Neural progenitor cell (in vitro differentiated cells): ENCODE measurements at regions not wholly inside any gene's neighbourhood (a gene's known extent, or its start where the extent isn't known, plus 50 kb on each side); places are given as distances from the start of the nearest gene placed in this dataset.
"Not testable (repeated sequence)": the region's sequence is repeated elsewhere in the genome, so short reads cannot be mapped to it uniquely, and the experiment has no call there.

Experiments
- DNase-seq: peaks from one replicate; pipeline ENCODE4 v3.0.0-alpha.2; 2016; ENCODE audit warnings: low spot score
- H2AFZ ChIP-seq: fragments of 200-600 bp; sonication (generic); replicated peaks from 2 replicates; pipeline ENCODE4 v1.6.1; 2016; ENCODE audit warnings: antibody characterized with exemption
- H3F3A ChIP-seq: fragments of 200-600 bp; sonication (generic); 2 replicates; pipeline ENCODE4 v1.6.1; 2016; ENCODE audit warnings: antibody characterized with exemption, low read depth
- H3K27ac ChIP-seq: fragments of 200-600 bp; sonication (generic); 2 replicates; pipeline ENCODE4 v1.5.1; 2016; ENCODE audit warnings: mild to moderate bottlenecking
- H3K27me3 ChIP-seq: fragments of 200-600 bp; sonication (generic); 2 replicates; pipeline ENCODE4 v1.6.1; 2016; ENCODE audit warnings: mild to moderate bottlenecking, moderate library complexity
- H3K36me3 ChIP-seq: fragments of 200-600 bp; sonication (generic); 2 replicates; pipeline ENCODE4 v1.5.1; 2016
- H3K4me1 ChIP-seq: fragments of 200-600 bp; sonication (generic); 2 replicates; pipeline ENCODE4 v1.6.1; 2016; ENCODE audit warnings: mixed run types
- H3K4me2 ChIP-seq: fragments of 200-600 bp; sonication (generic); 2 replicates; pipeline ENCODE4 v1.6.1; 2016
- H3K4me3 ChIP-seq: fragments of 200-600 bp; sonication (generic); 2 replicates; pipeline ENCODE4 v1.5.1; 2016
- H3K79me2 ChIP-seq: fragments of 200-600 bp; sonication (generic); 2 replicates; pipeline ENCODE4 v1.6.1; 2016; ENCODE audit warnings: low read depth
- H3K9ac ChIP-seq: fragments of 200-600 bp; sonication (generic); 2 replicates; pipeline ENCODE4 v1.6.1; 2016
- H3K9me3 ChIP-seq: fragments of 200-600 bp; sonication (generic); 2 replicates; pipeline ENCODE4 v1.5.1; 2016; ENCODE audit warnings: low read depth
- H4K20me1 ChIP-seq: fragments of 200-600 bp; sonication (generic); 2 replicates; pipeline ENCODE4 v1.6.1; 2016; ENCODE audit warnings: low read depth
- H3K27ac Mint-ChIP-seq: 3 replicates; pipeline ENCODE4 v1.8.0; 2021; ENCODE audit warnings: mixed read lengths
- H3K27me3 Mint-ChIP-seq: 2 replicates; pipeline ENCODE4 v1.8.0; 2022; ENCODE audit warnings: low read depth, mild to moderate bottlenecking, inconsistent platforms, moderate library complexity, mixed read lengths; ENCODE audit not compliant: insufficient read depth
- H3K36me3 Mint-ChIP-seq: 3 replicates; pipeline ENCODE4 v1.8.0; 2021; ENCODE audit warnings: mixed read lengths
- H3K4me1 Mint-ChIP-seq: 3 replicates; pipeline ENCODE4 v1.8.0; 2021; ENCODE audit warnings: mixed read lengths
- H3K4me3 Mint-ChIP-seq: 3 replicates; pipeline ENCODE4 v1.8.0; 2021; ENCODE audit warnings: mild to moderate bottlenecking, moderate library complexity, mixed read lengths
- H3K9me3 Mint-ChIP-seq: 3 replicates; pipeline ENCODE4 v1.8.0; 2020; ENCODE audit warnings: mixed read lengths
- EZH2 ChIP-seq: fragments of 200-600 bp; sonication (generic); IDR thresholded peaks from 2 replicates; pipeline ENCODE4 v1.6.1; 2017; ENCODE audit warnings: antibody characterized with exemption, mild to moderate bottlenecking, moderate library complexity
- EZH2phosphoT487 ChIP-seq: fragments of 200-600 bp; sonication (generic); IDR thresholded peaks from 2 replicates; pipeline ENCODE4 v1.6.1; 2017; ENCODE audit warnings: antibody characterized with exemption
- TF ChIP-seq, protein P1 (sequence below): fragments of 200-600 bp; sonication (generic); IDR thresholded peaks from 2 replicates; pipeline ENCODE4 v1.5.1; 2017; ENCODE audit warnings: antibody characterized with exemption, mild to moderate bottlenecking

DNA sequence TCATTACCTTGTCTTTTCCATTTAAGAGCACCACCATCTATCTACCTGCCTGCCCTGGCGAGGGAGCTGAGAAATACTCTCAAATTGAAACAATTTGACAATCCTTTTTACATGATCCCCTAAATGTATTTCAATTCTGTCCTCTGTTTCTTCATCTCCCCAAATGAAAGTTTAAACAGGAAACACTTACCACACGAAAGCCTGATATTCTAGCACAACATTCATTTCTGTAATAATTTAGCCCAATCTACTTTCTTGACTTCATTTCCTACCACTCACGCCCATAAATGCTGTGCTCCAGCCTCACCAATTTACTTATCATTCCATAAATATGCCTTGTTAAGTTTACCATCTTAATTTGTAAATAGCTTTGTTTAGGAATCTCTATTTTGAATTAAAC is 89.8 kb upstream of the MS4A8 start:
- Mint-ChIP-seq H3K36me3 (no peaks in the 10 kb centered on the region), H3K4me1 (no peaks in the 10 kb centered on the region), H3K27me3 (no peaks in the 10 kb centered on the region), H3K27ac (no peak overlapping the region), H3K4me3 (no peak overlapping the region), H3K9me3 (no peaks in the 10 kb centered on the region)
- Histone ChIP-seq H3K4me1 (no peaks in the 10 kb centered on the region), H3K4me3 (no peak overlapping the region), H3K4me2 (no peak overlapping the region), H3K27me3 (no peaks in the 10 kb centered on the region), H3K27ac (no peak overlapping the region), H3K79me2 (no peaks in the 10 kb centered on the region), H3F3A (no peaks in the 10 kb centered on the region), H3K9ac (no peak overlapping the region), H3K9me3 (no peaks in the 10 kb centered on the region), H2AFZ (no peak overlapping the region), H3K36me3 (no peaks in the 10 kb centered on the region), H4K20me1 (no peaks in the 10 kb centered on the region)
- DNase-seq: no peak
- TF ChIP-seq EZH2phosphoT487: no peak
- no peak for TF ChIP-seq EZH2
- TF ChIP-seq, protein P1, sequence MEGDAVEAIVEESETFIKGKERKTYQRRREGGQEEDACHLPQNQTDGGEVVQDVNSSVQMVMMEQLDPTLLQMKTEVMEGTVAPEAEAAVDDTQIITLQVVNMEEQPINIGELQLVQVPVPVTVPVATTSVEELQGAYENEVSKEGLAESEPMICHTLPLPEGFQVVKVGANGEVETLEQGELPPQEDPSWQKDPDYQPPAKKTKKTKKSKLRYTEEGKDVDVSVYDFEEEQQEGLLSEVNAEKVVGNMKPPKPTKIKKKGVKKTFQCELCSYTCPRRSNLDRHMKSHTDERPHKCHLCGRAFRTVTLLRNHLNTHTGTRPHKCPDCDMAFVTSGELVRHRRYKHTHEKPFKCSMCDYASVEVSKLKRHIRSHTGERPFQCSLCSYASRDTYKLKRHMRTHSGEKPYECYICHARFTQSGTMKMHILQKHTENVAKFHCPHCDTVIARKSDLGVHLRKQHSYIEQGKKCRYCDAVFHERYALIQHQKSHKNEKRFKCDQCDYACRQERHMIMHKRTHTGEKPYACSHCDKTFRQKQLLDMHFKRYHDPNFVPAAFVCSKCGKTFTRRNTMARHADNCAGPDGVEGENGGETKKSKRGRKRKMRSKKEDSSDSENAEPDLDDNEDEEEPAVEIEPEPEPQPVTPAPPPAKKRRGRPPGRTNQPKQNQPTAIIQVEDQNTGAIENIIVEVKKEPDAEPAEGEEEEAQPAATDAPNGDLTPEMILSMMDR: no peak

GRCh38 chr11:60610702-60611101 is 88.7 kb upstream of the MS4A8 start:
- Histone ChIP-seq H3K4me1 (no peaks in the 10 kb centered on the region), H3K79me2 (no peaks in the 10 kb centered on the region), H3K9me3 (no peaks in the 10 kb centered on the region), H3K27ac (no peak overlapping the region), H3K4me3 (no peak overlapping the region), H3K27me3 (no peaks in the 10 kb centered on the region), H4K20me1 (no peaks in the 10 kb centered on the region), H3K9ac (no peak overlapping the region), H2AFZ (no peak overlapping the region), H3F3A (no peaks in the 10 kb centered on the region), H3K36me3 (no peaks in the 10 kb centered on the region), H3K4me2 (no peak overlapping the region)
- H3K27ac Mint-ChIP-seq: no peak overlapping the region
- TF ChIP-seq EZH2 (no peak), EZH2phosphoT487 (no peak)
- TF ChIP-seq, protein P1: no peak
- no peaks in the 10 kb centered on the region for H3K4me1 Mint-ChIP-seq
- H3K9me3 Mint-ChIP-seq: no peaks in the 10 kb centered on the region
- H3K36me3 Mint-ChIP-seq: no peaks in the 10 kb centered on the region
- DNase-seq: no peak
- H3K27me3 Mint-ChIP-seq: no peaks in the 10 kb centered on the region
- H3K4me3 Mint-ChIP-seq: no peak overlapping the region

DNA sequence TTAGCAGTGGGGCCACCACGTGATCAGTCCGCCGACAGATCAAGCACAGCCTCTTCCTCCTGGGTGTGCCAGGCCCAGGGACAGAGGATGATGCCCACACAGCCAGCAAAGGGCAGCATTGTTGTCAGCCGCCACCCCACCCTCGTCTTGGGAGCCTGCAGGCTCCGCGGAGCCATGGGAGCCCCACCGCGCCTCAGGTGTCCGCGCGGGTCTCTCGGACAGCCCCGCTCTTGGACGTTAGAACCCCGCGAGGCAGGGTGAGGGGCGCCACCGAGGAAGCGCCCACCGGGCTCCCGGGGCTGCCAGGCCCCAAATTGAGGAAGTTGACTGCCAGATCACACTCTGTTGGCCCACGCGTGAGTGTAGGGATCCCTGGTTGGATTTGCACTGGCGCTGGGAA is 83.9 kb upstream of the MS4A8 start:
- H3K4me2 ChIP-seq: no peak overlapping the region
- Mint-ChIP-seq H3K27ac (no peak overlapping the region), H3K4me1 (no peaks in the 10 kb centered on the region), H3K27me3 (no peaks in the 10 kb centered on the region), H3K4me3 (no peak overlapping the region), H3K9me3 (no peaks in the 10 kb centered on the region), H3K36me3 (no peaks in the 10 kb centered on the region)
- no peak for DNase-seq
- no peaks in the 10 kb centered on the region for H3K79me2 ChIP-seq
- H3F3A ChIP-seq: no peaks in the 10 kb centered on the region
- TF ChIP-seq, protein P1: no peak
- TF ChIP-seq EZH2phosphoT487: no peak
- no peak for TF ChIP-seq EZH2
- H3K4me3 ChIP-seq: no peak overlapping the region
- H3K27ac ChIP-seq: no peak overlapping the region
- H3K36me3 ChIP-seq: no peaks in the 10 kb centered on the region
- H3K4me1 ChIP-seq: no peaks in the 10 kb centered on the region
- no peak overlapping the region for H2AFZ ChIP-seq
- H4K20me1 ChIP-seq: no peaks in the 10 kb centered on the region
- H3K9ac ChIP-seq: no peak overlapping the region
- H3K27me3 ChIP-seq: no peaks in the 10 kb centered on the region
- H3K9me3 ChIP-seq: no peaks in the 10 kb centered on the region

GRCh38 chr11:60621940-60622339 is 77.5 kb upstream of the MS4A8 start:
- H3K4me3 ChIP-seq, H3K9ac ChIP-seq, H3K27ac Mint-ChIP-seq, H4K20me1 ChIP-seq, DNase-seq, H3K4me2 ChIP-seq, H3K36me3 ChIP-seq, H3K79me2 ChIP-seq, H3F3A ChIP-seq, H3K36me3 Mint-ChIP-seq, H2AFZ ChIP-seq, H3K4me1 ChIP-seq, H3K4me3 Mint-ChIP-seq, H3K27me3 ChIP-seq, H3K4me1 Mint-ChIP-seq, H3K27me3 Mint-ChIP-seq, H3K27ac ChIP-seq, H3K9me3 ChIP-seq: not testable (repeated sequence)
- H3K9me3 Mint-ChIP-seq: peaks cover 13% of the 10 kb centered on the region

DNA sequence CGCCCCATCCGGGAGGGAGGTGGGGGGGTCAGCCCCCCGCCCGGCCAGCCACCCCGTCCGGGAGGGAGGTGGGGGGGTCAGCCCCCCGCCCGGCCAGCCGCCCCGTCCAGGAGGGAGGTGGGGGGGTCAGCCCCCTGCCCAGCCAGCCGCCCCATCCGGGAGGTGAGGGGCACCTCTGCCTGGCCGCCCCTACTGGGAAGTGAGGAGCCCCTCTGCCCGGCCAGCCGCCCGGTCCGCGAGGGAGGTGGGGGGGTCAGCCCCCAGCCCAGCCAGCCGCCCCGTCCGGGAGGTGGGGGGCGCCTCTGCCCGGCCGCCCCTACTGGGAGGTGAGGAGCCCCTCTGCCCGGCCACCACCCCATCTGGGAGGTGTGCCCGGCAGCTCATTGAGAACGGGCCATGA is 76.6 kb upstream of the MS4A8 start:
- H3K4me2 ChIP-seq, H3K27me3 ChIP-seq, H2AFZ ChIP-seq, H3F3A ChIP-seq, H3K9ac ChIP-seq, H3K4me3 Mint-ChIP-seq, DNase-seq, H3K4me3 ChIP-seq, H3K4me1 ChIP-seq, H3K27ac ChIP-seq, H3K36me3 Mint-ChIP-seq, H3K9me3 ChIP-seq, H3K79me2 ChIP-seq, H4K20me1 ChIP-seq, H3K4me1 Mint-ChIP-seq, H3K27ac Mint-ChIP-seq, H3K36me3 ChIP-seq, H3K27me3 Mint-ChIP-seq: not testable (repeated sequence)
- peaks cover 13% of the 10 kb centered on the region for H3K9me3 Mint-ChIP-seq
